WTC11 (cell line): ENCODE measurements at regions not wholly inside any gene's neighbourhood (a gene's known extent, or its start where the extent isn't known, plus 50 kb on each side); places are given as distances from the start of the nearest gene placed in this dataset.

Experiments used
- ELF4 ChIP-seq: sonication (generic); formaldehyde crosslinking; IDR thresholded peaks from 2 replicates; pipeline ENCODE4 v1.8.1; 2022; ENCODE audit warnings: low read depth, mild to moderate bottlenecking, moderate library complexity, missing genetic modification reagents
- ESRRA ChIP-seq: sonication (generic); formaldehyde crosslinking; IDR thresholded peaks from 2 replicates; pipeline ENCODE4 v1.8.1; 2022; ENCODE audit warnings: mild to moderate bottlenecking, missing genetic modification reagents, borderline replicate concordance
- NR2C2 ChIP-seq: sonication (generic); formaldehyde crosslinking; IDR thresholded peaks from 2 replicates; pipeline ENCODE4 v1.8.0; 2022; ENCODE audit warnings: mild to moderate bottlenecking, missing genetic modification reagents
- RELA ChIP-seq: sonication (generic); formaldehyde crosslinking; IDR thresholded peaks from 2 replicates; pipeline ENCODE4 v1.8.1; 2022; ENCODE audit warnings: missing genetic modification reagents, mild to moderate bottlenecking, borderline replicate concordance
- TEAD4 ChIP-seq: sonication (generic); formaldehyde crosslinking; IDR thresholded peaks from 2 replicates; pipeline ENCODE4 v1.8.0; 2022; ENCODE audit warnings: mild to moderate bottlenecking, missing genetic modification reagents
- TF ChIP-seq, protein P1 (sequence below): fragments of 200-600 bp; IDR thresholded peaks from 2 replicates; pipeline ENCODE4 v1.8.0; 2022; ENCODE audit warnings: antibody characterized with exemption

DNA sequence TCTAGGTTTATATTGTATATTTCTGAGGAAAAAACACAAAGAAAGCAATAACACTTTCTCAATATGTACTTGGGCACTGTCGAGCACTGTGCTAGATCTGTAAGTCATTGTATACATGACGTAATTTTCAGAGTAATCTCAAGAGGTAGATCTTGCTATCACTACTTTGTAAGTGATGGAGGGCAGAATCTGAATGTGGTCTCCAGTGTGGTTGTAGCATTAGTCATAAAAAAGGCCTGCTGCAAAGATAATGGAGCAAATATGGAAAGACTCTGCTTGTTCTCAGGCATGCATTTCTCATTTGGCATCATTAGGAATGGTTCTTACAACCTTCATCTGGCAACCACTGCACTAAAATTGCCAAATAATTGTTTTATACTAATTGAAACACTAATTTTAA lies 419.8 kb upstream of the CCDC179 start:
- no peak for TF ChIP-seq RELA
- TF ChIP-seq, protein P1, sequence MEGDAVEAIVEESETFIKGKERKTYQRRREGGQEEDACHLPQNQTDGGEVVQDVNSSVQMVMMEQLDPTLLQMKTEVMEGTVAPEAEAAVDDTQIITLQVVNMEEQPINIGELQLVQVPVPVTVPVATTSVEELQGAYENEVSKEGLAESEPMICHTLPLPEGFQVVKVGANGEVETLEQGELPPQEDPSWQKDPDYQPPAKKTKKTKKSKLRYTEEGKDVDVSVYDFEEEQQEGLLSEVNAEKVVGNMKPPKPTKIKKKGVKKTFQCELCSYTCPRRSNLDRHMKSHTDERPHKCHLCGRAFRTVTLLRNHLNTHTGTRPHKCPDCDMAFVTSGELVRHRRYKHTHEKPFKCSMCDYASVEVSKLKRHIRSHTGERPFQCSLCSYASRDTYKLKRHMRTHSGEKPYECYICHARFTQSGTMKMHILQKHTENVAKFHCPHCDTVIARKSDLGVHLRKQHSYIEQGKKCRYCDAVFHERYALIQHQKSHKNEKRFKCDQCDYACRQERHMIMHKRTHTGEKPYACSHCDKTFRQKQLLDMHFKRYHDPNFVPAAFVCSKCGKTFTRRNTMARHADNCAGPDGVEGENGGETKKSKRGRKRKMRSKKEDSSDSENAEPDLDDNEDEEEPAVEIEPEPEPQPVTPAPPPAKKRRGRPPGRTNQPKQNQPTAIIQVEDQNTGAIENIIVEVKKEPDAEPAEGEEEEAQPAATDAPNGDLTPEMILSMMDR: no peak
- no peak for TF ChIP-seq TEAD4 (CRISPR knock-in tag)
- no peak for TF ChIP-seq ELF4 (CRISPR knock-in tag)
- TF ChIP-seq NR2C2: no peak
- no peak for TF ChIP-seq ESRRA (CRISPR knock-in tag)
